ENCODE measurements at regions not wholly inside any gene's neighbourhood (a gene's known extent, or its start where the extent isn't known, plus 50 kb on each side); places are given as distances from the start of the nearest gene placed in this dataset.

GRCh38 chr21:16185766-16186165, 456.0 kb downstream of the USP25 start:
- DNase-seq = no peak
- POLR2A ChIA-PET = no interaction called here
- H3K27ac Mint-ChIP-seq = no peak overlapping the region
- H3K27me3 Mint-ChIP-seq = no peaks in the 10 kb centered on the region
- intact Hi-C loops (cut with micrococcal nuclease) = no loop called here
- CTCF ChIA-PET = no interaction called here
- no peaks in the 10 kb centered on the region for H3K4me1 Mint-ChIP-seq (ENCODE audit: low read depth)
- no peaks in the 10 kb centered on the region for H3K36me3 Mint-ChIP-seq
- H3K4me3 Mint-ChIP-seq = no peak overlapping the region
- H3K9me3 Mint-ChIP-seq = no peaks in the 10 kb centered on the region

- Mint-ChIP-seq H3K4me1 (ENCODE audit: low read depth) (no peaks in the 10 kb centered on the region), H3K9me3 (no peaks in the 10 kb centered on the region), H3K27me3 (no peaks in the 10 kb centered on the region), H3K27ac (no peak overlapping the region), H3K4me3 (no peak overlapping the region), H3K36me3 (no peaks in the 10 kb centered on the region)
- DNase-seq = no peak
- CTCF ChIA-PET = interaction anchor here (0.5 kb wide), 1 partner anchor 50 kb away, joined by 3 read pairs; no protein-coding TSS in a partner anchor
- POLR2A ChIA-PET = no interaction called here
- intact Hi-C loops (cut with micrococcal nuclease) = no loop called here
Measured at GRCh38 chr21:16186742-16187141, 457.0 kb downstream of the USP25 start.

- H3K27ac Mint-ChIP-seq = no peak overlapping the region
- intact Hi-C loops (cut with micrococcal nuclease) = no loop called here
- CTCF ChIA-PET = interaction anchor here (0.6 kb wide), 1 partner anchor 301 kb away, joined by 3 read pairs; no protein-coding TSS in a partner anchor
- no peaks in the 10 kb centered on the region for H3K36me3 Mint-ChIP-seq
- DNase-seq = no peak
- no peaks in the 10 kb centered on the region for H3K4me1 Mint-ChIP-seq (ENCODE audit: low read depth)
- no peak overlapping the region for H3K4me3 Mint-ChIP-seq
- POLR2A ChIA-PET = no interaction called here
- no peaks in the 10 kb centered on the region for H3K9me3 Mint-ChIP-seq
- H3K27me3 Mint-ChIP-seq = no peaks in the 10 kb centered on the region
Measured at GRCh38 chr21:16187603-16188301, 458.0 kb downstream of the USP25 start.

GRCh38 chr21:16192902-16193301, 463.1 kb downstream of the USP25 start:
- Mint-ChIP-seq H3K9me3 (no peaks in the 10 kb centered on the region), H3K36me3 (no peaks in the 10 kb centered on the region), H3K27ac (no peak overlapping the region), H3K4me1 (ENCODE audit: low read depth) (no peaks in the 10 kb centered on the region), H3K4me3 (no peak overlapping the region), H3K27me3 (no peaks in the 10 kb centered on the region)
- ChIA-PET POLR2A (no interaction called here), CTCF (no interaction called here)
- intact Hi-C loops (cut with micrococcal nuclease) = no loop called here
- no peak for DNase-seq

GRCh38 chr21:16193496-16194094, 463.8 kb downstream of the USP25 start:
- POLR2A ChIA-PET = interaction anchor here (0.7 kb wide), 1 partner anchor 154 kb away, joined by 4 read pairs; no protein-coding TSS in a partner anchor

GRCh38 chr21:16194095-16194787, 464.5 kb downstream of the USP25 start:
- Mint-ChIP-seq H3K27ac (no peak overlapping the region), H3K4me3 (no peak overlapping the region), H3K27me3 (no peaks in the 10 kb centered on the region), H3K4me1 (ENCODE audit: low read depth) (no peaks in the 10 kb centered on the region), H3K9me3 (no peaks in the 10 kb centered on the region), H3K36me3 (no peaks in the 10 kb centered on the region)
- ChIA-PET CTCF (no interaction called here), POLR2A (no interaction called here)
- no peak for DNase-seq
- intact Hi-C loops (cut with micrococcal nuclease) = no loop called here

More at GRCh38 chr21:16193496-16194094, 463.8 kb downstream of the USP25 start:
- no peak for DNase-seq
- intact Hi-C loops (cut with micrococcal nuclease) = no loop called here
- Mint-ChIP-seq H3K4me3 (no peak overlapping the region), H3K9me3 (no peaks in the 10 kb centered on the region), H3K4me1 (ENCODE audit: low read depth) (no peaks in the 10 kb centered on the region), H3K36me3 (no peaks in the 10 kb centered on the region), H3K27me3 (no peaks in the 10 kb centered on the region), H3K27ac (no peak overlapping the region)
- CTCF ChIA-PET = no interaction called here

- no peaks in the 10 kb centered on the region for H3K4me1 Mint-ChIP-seq (ENCODE audit: low read depth)
- H3K27ac Mint-ChIP-seq = no peak overlapping the region
- H3K9me3 Mint-ChIP-seq = no peaks in the 10 kb centered on the region
- no peak for DNase-seq
- no peaks in the 10 kb centered on the region for H3K27me3 Mint-ChIP-seq
- POLR2A ChIA-PET = no interaction called here
- H3K36me3 Mint-ChIP-seq = no peaks in the 10 kb centered on the region
- CTCF ChIA-PET = no interaction called here
- H3K4me3 Mint-ChIP-seq = no peak overlapping the region
- intact Hi-C loops (cut with micrococcal nuclease) = no loop called here
Measured at GRCh38 chr21:16194788-16195537, 465.2 kb downstream of the USP25 start.

GRCh38 chr21:16195538-16195910, 465.7 kb downstream of the USP25 start:
- no peaks in the 10 kb centered on the region for H3K36me3 Mint-ChIP-seq
- no peaks in the 10 kb centered on the region for H3K4me1 Mint-ChIP-seq (ENCODE audit: low read depth)
- intact Hi-C loops (cut with micrococcal nuclease) = no loop called here
- H3K4me3 Mint-ChIP-seq = no peak overlapping the region
- POLR2A ChIA-PET = no interaction called here
- no peak for DNase-seq
- no peaks in the 10 kb centered on the region for H3K27me3 Mint-ChIP-seq
- CTCF ChIA-PET = no interaction called here
- H3K9me3 Mint-ChIP-seq = no peaks in the 10 kb centered on the region
- no peak overlapping the region for H3K27ac Mint-ChIP-seq

- H3K4me1 Mint-ChIP-seq (ENCODE audit: low read depth) = no peaks in the 10 kb centered on the region
- H3K27me3 Mint-ChIP-seq = no peaks in the 10 kb centered on the region
- no peaks in the 10 kb centered on the region for H3K36me3 Mint-ChIP-seq
- intact Hi-C loops (cut with micrococcal nuclease) = no loop called here
- no peaks in the 10 kb centered on the region for H3K9me3 Mint-ChIP-seq
- CTCF ChIA-PET = no interaction called here
- H3K4me3 Mint-ChIP-seq = no peak overlapping the region
- POLR2A ChIA-PET = no interaction called here
- no peak overlapping the region for H3K27ac Mint-ChIP-seq
- no peak for DNase-seq
Measured at GRCh38 chr21:16196001-16196400, 466.2 kb downstream of the USP25 start.

- ChIA-PET POLR2A (no interaction called here), CTCF (no interaction called here)
- Mint-ChIP-seq H3K27ac (no peak overlapping the region), H3K27me3 (no peaks in the 10 kb centered on the region), H3K36me3 (no peaks in the 10 kb centered on the region), H3K4me3 (no peak overlapping the region), H3K4me1 (ENCODE audit: low read depth) (no peaks in the 10 kb centered on the region), H3K9me3 (no peaks in the 10 kb centered on the region)
- no peak for DNase-seq
- intact Hi-C loops (cut with micrococcal nuclease) = no loop called here
Measured at GRCh38 chr21:16198546-16198945, 468.8 kb downstream of the USP25 start.

GRCh38 chr21:16199539-16199938, 469.8 kb downstream of the USP25 start:
- DNase-seq = no peak
- no peaks in the 10 kb centered on the region for H3K36me3 Mint-ChIP-seq
- intact Hi-C loops (cut with micrococcal nuclease) = no loop called here
- H3K27ac Mint-ChIP-seq = no peak overlapping the region
- no peaks in the 10 kb centered on the region for H3K27me3 Mint-ChIP-seq
- ChIA-PET CTCF (no interaction called here), POLR2A (no interaction called here)
- H3K4me1 Mint-ChIP-seq (ENCODE audit: low read depth) = no peaks in the 10 kb centered on the region
- H3K9me3 Mint-ChIP-seq = no peaks in the 10 kb centered on the region
- H3K4me3 Mint-ChIP-seq = no peak overlapping the region

GRCh38 chr21:16201718-16202117, 471.9 kb downstream of the USP25 start:
- ChIA-PET POLR2A (no interaction called here), CTCF (no interaction called here)
- H3K27ac Mint-ChIP-seq = no peak overlapping the region
- H3K36me3 Mint-ChIP-seq = no peaks in the 10 kb centered on the region
- DNase-seq = no peak
- no peak overlapping the region for H3K4me3 Mint-ChIP-seq
- intact Hi-C loops (cut with micrococcal nuclease) = no loop called here
- no peaks in the 10 kb centered on the region for H3K9me3 Mint-ChIP-seq
- H3K27me3 Mint-ChIP-seq = no peaks in the 10 kb centered on the region
- no peaks in the 10 kb centered on the region for H3K4me1 Mint-ChIP-seq (ENCODE audit: low read depth)

Measured in activated CD4-positive, alpha-beta memory T cell treated with anti-CD3 and anti-CD28 coated beads for 36 hours (primary cell).